Stomach (tissue), 8 donors: ENCODE measurements at regions not wholly inside any gene's neighbourhood (a gene's known extent, or its start where the extent isn't known, plus 50 kb on each side); places are given as distances from the start of the nearest gene placed in this dataset.

ENCODE experiments used
- DNase-seq, 2 donors: peaks; one replicate each; pipeline versions ENCODE4 v3.0.0 to v3.0.0-alpha.2; 2013 to 2019
- H3K27ac ChIP-seq, 5 donors: fragments of 200-600 bp in 4 of 5; sonication (generic) in 4 of 5; one replicate each; pipeline ENCODE4 v1.5.1; 2013 to 2019; ENCODE audit warnings: mild to moderate bottlenecking in 1 of 5, moderate library complexity in 1 of 5
- H3K27me3 ChIP-seq, 3 donors: fragments of 200-600 bp; sonication (generic); one replicate each; pipeline ENCODE4 v1.5.1; 2017 to 2019; ENCODE audit warnings: mixed run types in 1 of 3
- H3K36me3 ChIP-seq, 4 donors: fragments of 200-600 bp; sonication (generic); 1 replicate in 3 of 4; 2 replicates in 1 of 4; pipeline ENCODE4 v1.5.1; 2016 to 2019
- H3K4me1 ChIP-seq, 4 donors: fragments of 200-600 bp; sonication (generic); one replicate each; pipeline ENCODE4 v1.5.1; 2016 to 2019
- H3K4me3 ChIP-seq, 4 donors: fragments of 200-600 bp; sonication (generic) in 3 of 4; one replicate each; pipeline ENCODE4 v1.5.1; 2016 to 2019; ENCODE audit warnings: mild to moderate bottlenecking in 1 of 4
- H3K9me3 ChIP-seq, 4 donors: fragments of 200-600 bp; sonication (generic); one replicate each; pipeline ENCODE4 v1.5.1; 2016 to 2019
- EP300 ChIP-seq: sonication (generic); formaldehyde crosslinking; IDR thresholded peaks from one replicate; pipeline ENCODE4 v1.6.1; 2017; ENCODE audit warnings: antibody characterized with exemption
- POLR2A ChIP-seq, 4 donors: fragments of 450-650 bp; IDR thresholded peaks; one replicate each; pipeline ENCODE4 v1.6.1; 2016; ENCODE audit warnings: antibody characterized with exemption in 4 of 4, control low read depth in 2 of 4, mild to moderate bottlenecking in 1 of 4, moderate library complexity in 1 of 4
- POLR2AphosphoS5 ChIP-seq, 3 donors: sonication (generic); formaldehyde crosslinking; IDR thresholded peaks; one replicate each; pipeline ENCODE4 v1.6.1; 2016; ENCODE audit warnings: antibody characterized with exemption in 3 of 3
- WGBS, 5 donors: extraction: QIAGEN DNeasy Blood & Tissue Kit in 3 of 5; methylation state at CpG; one replicate each; pipeline versions ENCODE4 v1.1.5 to v1.1.7; 2013 to 2018; 5-methylcytosine and 5-hydroxymethylcytosine counted together
- intact Hi-C: fragments of 100-400 bp; cut with DNase I; formaldehyde crosslinking; loops from one replicate; pipeline ENCODE4 v1.15.1; 2023; ENCODE audit warnings: low total_unique reads
- TF ChIP-seq, protein P1 (sequence below), 7 experiments: fragments of 450-650 bp in 4 of 7; fragments of 200-600 bp in 3 of 7; sonication (generic) in 3 of 7; IDR thresholded peaks; one replicate each; pipeline ENCODE4 v1.5.1; 2016 to 2019; ENCODE audit warnings: antibody characterized with exemption in 7 of 7, control low read depth in 2 of 7, mild to moderate bottlenecking in 1 of 7
- donor health status: healthy with polysubstance abuse.
- donor health status: Bipolar disorder and iron deficiency.
- donor health status: healthy.

DNA sequence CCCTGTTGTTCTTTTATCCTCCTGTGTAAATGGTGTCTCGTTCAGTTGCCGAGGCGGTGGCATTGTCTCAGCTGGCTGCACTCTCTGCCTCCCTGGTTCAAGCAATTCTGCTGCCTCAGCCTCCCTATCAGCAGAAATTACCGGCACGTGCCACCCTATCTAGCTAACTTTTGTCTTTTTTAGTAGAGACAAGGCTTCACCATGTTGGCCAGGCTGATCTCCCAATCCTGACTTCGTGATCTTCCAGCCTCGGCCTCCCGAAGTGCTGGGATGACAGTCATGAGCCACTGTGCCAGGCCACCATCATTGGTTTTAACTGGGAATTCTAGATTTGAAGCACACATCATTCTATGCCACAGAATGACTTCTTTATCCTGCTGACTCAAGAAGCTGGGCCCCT is 175.3 kb upstream of the ALG10B start:
- Histone ChIP-seq H3K9me3 (peaks cover 0 to 8% (median 2%) of the 10 kb centered on the region in 4 donors), H3K36me3 (no peaks in the 10 kb centered on the region), H3K27ac (no peak overlapping the region), H3K4me1 (peaks cover 4 to 18% (median 13%) of the 10 kb centered on the region in 4 donors), H3K4me3 (no peak overlapping the region), H3K27me3 (peaks cover 0 to 16% (median 0%) of the 10 kb centered on the region in 3 donors)
- intact Hi-C loops, result loop anchor here (10.0 kb wide), 1 partner anchor 466 kb away; no protein-coding TSS in a partner anchor
- TF ChIP-seq POLR2AphosphoS5 (IDR thresholded peaks at IDR 0.05) (no peak), EP300 (no peak), POLR2A (IDR thresholded peaks at IDR 0.05) (no peak)
- TF ChIP-seq, protein P1, sequence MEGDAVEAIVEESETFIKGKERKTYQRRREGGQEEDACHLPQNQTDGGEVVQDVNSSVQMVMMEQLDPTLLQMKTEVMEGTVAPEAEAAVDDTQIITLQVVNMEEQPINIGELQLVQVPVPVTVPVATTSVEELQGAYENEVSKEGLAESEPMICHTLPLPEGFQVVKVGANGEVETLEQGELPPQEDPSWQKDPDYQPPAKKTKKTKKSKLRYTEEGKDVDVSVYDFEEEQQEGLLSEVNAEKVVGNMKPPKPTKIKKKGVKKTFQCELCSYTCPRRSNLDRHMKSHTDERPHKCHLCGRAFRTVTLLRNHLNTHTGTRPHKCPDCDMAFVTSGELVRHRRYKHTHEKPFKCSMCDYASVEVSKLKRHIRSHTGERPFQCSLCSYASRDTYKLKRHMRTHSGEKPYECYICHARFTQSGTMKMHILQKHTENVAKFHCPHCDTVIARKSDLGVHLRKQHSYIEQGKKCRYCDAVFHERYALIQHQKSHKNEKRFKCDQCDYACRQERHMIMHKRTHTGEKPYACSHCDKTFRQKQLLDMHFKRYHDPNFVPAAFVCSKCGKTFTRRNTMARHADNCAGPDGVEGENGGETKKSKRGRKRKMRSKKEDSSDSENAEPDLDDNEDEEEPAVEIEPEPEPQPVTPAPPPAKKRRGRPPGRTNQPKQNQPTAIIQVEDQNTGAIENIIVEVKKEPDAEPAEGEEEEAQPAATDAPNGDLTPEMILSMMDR (IDR thresholded peaks at IDR 0.05), result no peak
- WGBS, 5 donors, result 88 to 91% (median 88%) methylated on average over 8 of the region's 8 CpGs
- DNase-seq, result no peak

DNA sequence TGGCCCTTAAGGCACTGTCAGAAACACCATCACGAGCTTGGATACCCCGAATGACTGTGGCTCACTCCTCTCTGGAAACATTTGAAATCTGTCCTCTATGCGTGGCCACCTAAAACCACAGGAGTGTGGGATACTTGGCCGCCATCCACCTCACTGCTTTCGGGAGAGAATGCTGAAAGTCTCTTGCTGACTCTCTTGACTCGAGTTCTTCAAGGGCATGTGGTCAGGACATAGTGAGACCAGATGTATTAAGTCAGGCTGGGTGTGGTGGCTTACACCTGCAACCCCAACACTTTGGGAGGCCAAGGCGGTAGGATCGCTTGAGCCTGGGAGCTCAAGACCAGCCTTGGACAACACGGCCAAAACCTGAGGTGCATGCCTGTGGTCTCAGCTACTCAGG is 174.7 kb upstream of the ALG10B start:
- 82 to 87% (median 84%) methylated on average over 9 of the region's 9 CpGs for WGBS, 5 donors
- TF ChIP-seq POLR2A (IDR thresholded peaks at IDR 0.05), result no peak
- no peak for TF ChIP-seq EP300
- TF ChIP-seq, protein P1 (IDR thresholded peaks at IDR 0.05), result no peak
- no peak for TF ChIP-seq POLR2AphosphoS5 (IDR thresholded peaks at IDR 0.05)
- H3K4me3 ChIP-seq, result no peak overlapping the region

GRCh38 chr12:38142974-38143373 is 173.6 kb upstream of the ALG10B start:
- peaks cover 0 to 23% (median 14%) of the 10 kb centered on the region in 4 donors for H3K9me3 ChIP-seq
- H3K36me3 ChIP-seq, result no peaks in the 10 kb centered on the region
- intact Hi-C loops, result loop anchor here (10.0 kb wide), 1 partner anchor 468 kb away; no protein-coding TSS in a partner anchor
- no peak overlapping the region for H3K4me3 ChIP-seq
- WGBS, 5 donors, result 35 to 73% (median 58%) methylated on average over 5 of the region's 5 CpGs
- H3K4me1 ChIP-seq, result peaks cover 4 to 14% (median 10%) of the 10 kb centered on the region in 4 donors
- H3K27me3 ChIP-seq, result peaks cover 0 to 7% (median 0%) of the 10 kb centered on the region in 3 donors
- no peak for TF ChIP-seq EP300
- TF ChIP-seq, protein P1 (IDR thresholded peaks at IDR 0.05), result peak in 5 of 7 experiments; percentile 13 to 69 (median 35)
- H3K27ac ChIP-seq, result no peak overlapping the region
- peak in 1 of 2 donors; percentile 38 for DNase-seq

More for the DNA sequence above, 174.7 kb upstream of the ALG10B start:
- Histone ChIP-seq H3K27ac (no peak overlapping the region), H3K4me1 (peaks cover 4 to 18% (median 13%) of the 10 kb centered on the region in 4 donors), H3K27me3 (peaks cover 0 to 16% (median 0%) of the 10 kb centered on the region in 3 donors), H3K36me3 (no peaks in the 10 kb centered on the region), H3K9me3 (peaks cover 0 to 14% (median 7%) of the 10 kb centered on the region in 4 donors)
- DNase-seq, result no peak
- intact Hi-C loops, result loop anchor here (10.0 kb wide), 1 partner anchor 467 kb away; no protein-coding TSS in a partner anchor

DNA sequence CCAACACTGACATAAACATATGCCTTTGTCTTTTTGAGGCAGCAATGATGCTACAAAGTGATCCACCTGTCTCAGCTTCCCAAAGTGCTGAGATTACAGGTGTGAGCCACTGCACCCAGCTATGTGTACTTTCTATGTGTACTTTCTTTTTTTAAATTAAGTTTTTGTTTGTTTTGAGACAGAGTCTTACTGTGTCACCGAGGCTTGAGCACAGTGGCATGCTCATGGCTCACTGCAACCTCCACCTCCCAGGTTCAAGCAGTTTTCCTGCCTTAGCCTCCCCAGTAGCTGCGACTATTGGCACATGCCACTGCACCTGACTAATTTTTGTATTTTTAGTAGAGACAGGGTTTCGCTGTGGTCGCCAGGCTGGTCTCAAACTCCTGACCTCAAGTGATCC is 172.5 kb upstream of the ALG10B start:
- intact Hi-C loops, result loop anchor here (10.0 kb wide), 1 partner anchor 469 kb away; no protein-coding TSS in a partner anchor
- 54 to 74% (median 68%) methylated on average over 4 of the region's 4 CpGs for WGBS, 5 donors
- no peaks in the 10 kb centered on the region for H3K27me3 ChIP-seq
- TF ChIP-seq POLR2A (IDR thresholded peaks at IDR 0.05) (no peak), POLR2AphosphoS5 (IDR thresholded peaks at IDR 0.05) (no peak), EP300 (no peak)
- TF ChIP-seq, protein P1 (IDR thresholded peaks at IDR 0.05), result no peak
- peaks cover 0 to 23% (median 14%) of the 10 kb centered on the region in 4 donors for H3K9me3 ChIP-seq
- peaks cover 0 to 3% (median 1%) of the 10 kb centered on the region in 4 donors for H3K4me1 ChIP-seq
- DNase-seq, result no peak
- no peak overlapping the region for H3K4me3 ChIP-seq
- peak overlapping the region in 1 of 5 donors; percentile 30 for H3K27ac ChIP-seq
- H3K36me3 ChIP-seq, result no peaks in the 10 kb centered on the region
